NCI-H146 treated with DMSO at 0.1 percent for 48 hours (cell line): ENCODE measurements at regions not wholly inside any gene's neighbourhood (a gene's known extent, or its start where the extent isn't known, plus 50 kb on each side); places are given as distances from the start of the nearest gene placed in this dataset.
"Not testable (repeated sequence)": the region's sequence is repeated elsewhere in the genome, so short reads cannot be mapped to it uniquely, and the experiment has no call there.

Experiments
- DNase-seq: peaks from one replicate; lab custom pipeline; 2025; ENCODE audit not compliant: unreplicated experiment; lab: John Stamatoyannopoulos, UW

- DNase-seq = no peak
Measured at GRCh38 chr7:156049366-156049765, 237.1 kb upstream of the SHH start.

GRCh38 chr7:156046031-156046560 lies 233.8 kb upstream of the SHH start:
- no peak for DNase-seq

GRCh38 chr7:156043416-156044178 lies 231.3 kb upstream of the SHH start:
- DNase-seq = no peak

- no peak for DNase-seq
Measured at GRCh38 chr7:156041398-156041797, 229.1 kb upstream of the SHH start.

GRCh38 chr7:156039971-156040677 lies 227.9 kb upstream of the SHH start:
- no peak for DNase-seq

GRCh38 chr7:156039194-156039593 lies 226.9 kb upstream of the SHH start:
- no peak for DNase-seq

GRCh38 chr7:156038345-156038744 lies 226.1 kb upstream of the SHH start:
- no peak for DNase-seq

GRCh38 chr7:156036153-156036552 lies 223.9 kb upstream of the SHH start:
- DNase-seq = no peak

GRCh38 chr7:156035387-156035786 lies 223.1 kb upstream of the SHH start:
- DNase-seq = not testable (repeated sequence)

GRCh38 chr7:156034397-156034796 lies 222.1 kb upstream of the SHH start:
- DNase-seq = no peak

- no peak for DNase-seq
Measured at GRCh38 chr7:156032973-156033372, 220.7 kb upstream of the SHH start.

GRCh38 chr7:156031679-156032478 lies 219.6 kb upstream of the SHH start:
- no peak for DNase-seq

- DNase-seq = no peak
Measured at GRCh38 chr7:156029460-156030007, 217.3 kb upstream of the SHH start.

- no peak for DNase-seq
Measured at GRCh38 chr7:156028521-156028920, 216.3 kb upstream of the SHH start.

GRCh38 chr7:156027821-156028220 lies 215.6 kb upstream of the SHH start:
- DNase-seq = no peak

- no peak for DNase-seq
Measured at GRCh38 chr7:156026603-156027002, 214.3 kb upstream of the SHH start.

GRCh38 chr7:156026076-156026600 lies 213.9 kb upstream of the SHH start:
- no peak for DNase-seq

GRCh38 chr7:156025675-156026074 lies 213.4 kb upstream of the SHH start:
- no peak for DNase-seq

- DNase-seq = no peak
Measured at GRCh38 chr7:156024201-156024600, 211.9 kb upstream of the SHH start.

- no peak for DNase-seq
Measured at GRCh38 chr7:156022483-156023459, 210.5 kb upstream of the SHH start.
